DND-41 (cell line): ENCODE measurements at regions not wholly inside any gene's neighbourhood (a gene's known extent, or its start where the extent isn't known, plus 50 kb on each side); places are given as distances from the start of the nearest gene placed in this dataset.

ENCODE experiments used
- ATAC-seq: fragments of 200-7000 bp; cut with Tn5 transposase; 3 replicates; pipeline ENCODE4 v1.9.1; 2021; ENCODE audit warnings: low read depth; ENCODE audit not compliant: insufficient read depth
- DNase-seq: peaks from one replicate; pipeline ENCODE4 v3.0.0-alpha.2; 2020
- H2AFZ ChIP-seq: 2 replicates; pipeline ENCODE4 v1.6.0; 2012; ENCODE audit warnings: low read depth, low read length
- H3K27ac ChIP-seq: 2 replicates; pipeline ENCODE4 v1.5.1; 2012; ENCODE audit warnings: low read length, inconsistent platforms
- H3K27me3 ChIP-seq: fragments of 200-600 bp; sonication (generic); 2 replicates; pipeline ENCODE4 v1.6.0; 2012; ENCODE audit warnings: low read length, mild to moderate bottlenecking, inconsistent platforms; ENCODE audit not compliant: insufficient read depth, poor library complexity
- H3K36me3 ChIP-seq: 2 replicates; pipeline ENCODE4 v1.5.1; 2012; ENCODE audit warnings: low read length, inconsistent platforms; ENCODE audit not compliant: insufficient read depth
- H3K4me1 ChIP-seq: 2 replicates; pipeline ENCODE4 v1.5.1; 2012; ENCODE audit warnings: mild to moderate bottlenecking, low read length; ENCODE audit not compliant: insufficient read depth
- H3K4me2 ChIP-seq: 2 replicates; pipeline ENCODE4 v1.6.0; 2012; ENCODE audit warnings: mild to moderate bottlenecking, moderate library complexity, low read length, inconsistent platforms; ENCODE audit not compliant: insufficient read depth
- H3K4me3 ChIP-seq, 2 experiments: fragments of 200-600 bp in 1 of 2; shearing (Covaris generic) in 1 of 2; 2 replicates each; pipeline ENCODE4 v1.5.1; 2012 to 2016; ENCODE audit warnings: inconsistent platforms in 2 of 2, low read length in 2 of 2, mild to moderate bottlenecking in 2 of 2, low read depth in 1 of 2, moderate library complexity in 1 of 2
- H3K79me2 ChIP-seq: 2 replicates; pipeline ENCODE4 v1.6.0; 2012; ENCODE audit warnings: low read length, inconsistent platforms; ENCODE audit not compliant: insufficient read depth
- H3K9ac ChIP-seq: 2 replicates; pipeline ENCODE4 v1.6.0; 2012; ENCODE audit warnings: low read depth, mild to moderate bottlenecking, inconsistent platforms, low read length, moderate library complexity
- H3K9me3 ChIP-seq: 2 replicates; pipeline ENCODE4 v1.5.1; 2012; ENCODE audit warnings: low read length, moderate library complexity, mild to moderate bottlenecking, inconsistent platforms; ENCODE audit not compliant: insufficient read depth, severe bottlenecking
- H4K20me1 ChIP-seq: 2 replicates; pipeline ENCODE4 v1.6.0; 2012; ENCODE audit warnings: low read length; ENCODE audit not compliant: insufficient read depth
- CTCF ChIP-seq: IDR thresholded peaks from 2 replicates; pipeline ENCODE4 v1.5.1; 2012; ENCODE audit warnings: borderline replicate concordance, low read length, moderate library complexity, mild to moderate bottlenecking; ENCODE audit not compliant: poor library complexity, severe bottlenecking; ENCODE audit errors: extremely low read depth
- EZH2 ChIP-seq: IDR thresholded peaks from 3 replicates; pipeline ENCODE4 v1.6.1; 2012; ENCODE audit warnings: borderline replicate concordance, low read depth, mild to moderate bottlenecking, moderate library complexity, low read length, inconsistent platforms; ENCODE audit not compliant: severe bottlenecking

DNA sequence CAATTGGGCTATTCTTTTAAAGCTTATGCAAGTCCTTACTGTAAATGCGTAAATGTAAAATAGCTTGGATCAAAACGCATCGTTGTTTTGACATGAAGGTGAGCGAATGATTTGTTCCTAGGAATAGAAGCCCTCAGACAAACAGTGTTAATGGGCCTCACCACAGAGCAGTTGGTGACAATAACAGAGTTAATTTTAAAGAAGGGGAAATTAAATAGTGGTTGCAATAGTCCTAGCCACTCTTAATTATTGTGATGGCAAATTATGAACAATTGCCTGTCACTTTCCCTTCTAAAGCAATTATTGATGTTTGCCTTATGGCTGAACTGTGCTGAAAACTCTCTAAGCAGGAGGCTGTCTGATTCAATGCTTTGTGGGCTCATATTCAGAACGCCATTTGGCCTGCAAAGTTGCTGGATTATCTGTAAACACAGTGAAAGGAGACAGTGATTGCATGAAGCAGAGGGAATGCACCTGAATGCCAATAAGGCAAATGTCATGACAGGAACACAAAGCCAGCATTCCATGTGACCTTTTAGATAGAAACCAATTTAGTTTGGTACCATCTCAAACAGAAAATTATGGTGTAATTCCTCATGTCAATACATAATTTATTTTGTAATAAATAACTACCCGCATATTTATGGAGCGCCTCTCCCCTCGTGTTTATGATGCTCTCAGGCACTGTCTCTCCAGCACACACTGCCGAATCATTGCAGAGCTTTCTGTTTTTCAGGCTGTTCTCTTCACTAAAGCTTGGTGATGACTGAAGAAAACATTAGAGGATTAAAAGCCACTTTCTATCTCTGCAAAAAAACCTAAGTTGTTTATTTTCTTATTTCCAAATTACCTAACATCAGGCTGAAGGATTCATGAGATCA is 387.5 kb downstream of the HACE1 start:
- Histone ChIP-seq H3K36me3 (no peaks in the 10 kb centered on the region), H3K27ac (no peak overlapping the region), H3K9me3 (no peaks in the 10 kb centered on the region), H3K79me2 (no peaks in the 10 kb centered on the region), H3K4me3 (no peak overlapping the region), H4K20me1 (no peaks in the 10 kb centered on the region), H3K27me3 (peaks cover 7% of the 10 kb centered on the region), H3K4me2 (no peak overlapping the region), H2AFZ (no peak overlapping the region), H3K4me1 (no peaks in the 10 kb centered on the region), H3K9ac (no peak overlapping the region)
- TF ChIP-seq EZH2 (no peak), CTCF (no peak)
- DNase-seq: no peak
- ATAC-seq: no peak

GRCh38 chr6:104466306-104466705 is 393.4 kb downstream of the HACE1 start:
- H3K9me3 ChIP-seq: no peaks in the 10 kb centered on the region
- ATAC-seq (no peak), DNase-seq (no peak)
- H3K27ac ChIP-seq: no peak overlapping the region
- TF ChIP-seq EZH2 (no peak), CTCF (no peak)
- no peak overlapping the region for H2AFZ ChIP-seq
- no peak overlapping the region for H3K4me3 ChIP-seq
- no peak overlapping the region for H3K9ac ChIP-seq
- no peaks in the 10 kb centered on the region for H4K20me1 ChIP-seq
- H3K4me2 ChIP-seq: no peak overlapping the region
- no peaks in the 10 kb centered on the region for H3K36me3 ChIP-seq
- H3K27me3 ChIP-seq: no peaks in the 10 kb centered on the region
- H3K4me1 ChIP-seq: no peaks in the 10 kb centered on the region
- no peaks in the 10 kb centered on the region for H3K79me2 ChIP-seq

GRCh38 chr6:104462811-104463599 is 396.7 kb downstream of the HACE1 start:
- no peak overlapping the region for H3K27ac ChIP-seq
- H3K79me2 ChIP-seq: no peaks in the 10 kb centered on the region
- H3K27me3 ChIP-seq: no peaks in the 10 kb centered on the region
- H3K36me3 ChIP-seq: no peaks in the 10 kb centered on the region
- no peak overlapping the region for H3K9ac ChIP-seq
- no peak overlapping the region for H3K4me2 ChIP-seq
- H3K4me1 ChIP-seq: no peaks in the 10 kb centered on the region
- no peak overlapping the region for H2AFZ ChIP-seq
- H3K4me3 ChIP-seq: no peak overlapping the region
- H4K20me1 ChIP-seq: no peaks in the 10 kb centered on the region
- H3K9me3 ChIP-seq: no peaks in the 10 kb centered on the region
- ATAC-seq (peak; percentile 56; the same call in 1 of the 3 replicates), DNase-seq (no peak)
- TF ChIP-seq EZH2: no peak
- TF ChIP-seq CTCF: no peak
